ENCODE measurements at regions not wholly inside any gene's neighbourhood (a gene's known extent, or its start where the extent isn't known, plus 50 kb on each side); places are given as distances from the start of the nearest gene placed in this dataset.
"Not testable (repeated sequence)": the region's sequence is repeated elsewhere in the genome, so short reads cannot be mapped to it uniquely, and the experiment has no call there.

DNA sequence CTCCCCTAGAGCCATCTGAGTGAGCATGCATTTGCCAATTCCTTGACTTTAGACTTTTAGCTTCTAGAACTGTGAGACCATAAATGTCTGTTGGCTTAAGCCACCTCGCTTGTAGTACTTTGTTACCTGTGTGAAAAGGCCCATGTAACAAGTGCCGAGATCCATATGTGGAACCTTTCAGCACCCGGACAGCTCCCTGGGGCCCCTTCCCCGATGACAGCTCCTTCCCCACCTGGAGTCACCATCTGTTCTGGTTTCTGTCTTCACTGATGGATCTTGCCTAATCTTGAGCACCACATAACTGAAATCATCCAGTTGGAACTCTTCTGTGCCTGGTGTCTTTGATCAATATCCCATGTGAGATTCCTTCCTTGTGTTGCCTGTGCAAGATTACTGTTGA lies 78.9 kb upstream of the EEF2KMT start:
- intact Hi-C loops (cut with DNase I; ENCODE audit: low total_unique reads), result no loop called here

DNA sequence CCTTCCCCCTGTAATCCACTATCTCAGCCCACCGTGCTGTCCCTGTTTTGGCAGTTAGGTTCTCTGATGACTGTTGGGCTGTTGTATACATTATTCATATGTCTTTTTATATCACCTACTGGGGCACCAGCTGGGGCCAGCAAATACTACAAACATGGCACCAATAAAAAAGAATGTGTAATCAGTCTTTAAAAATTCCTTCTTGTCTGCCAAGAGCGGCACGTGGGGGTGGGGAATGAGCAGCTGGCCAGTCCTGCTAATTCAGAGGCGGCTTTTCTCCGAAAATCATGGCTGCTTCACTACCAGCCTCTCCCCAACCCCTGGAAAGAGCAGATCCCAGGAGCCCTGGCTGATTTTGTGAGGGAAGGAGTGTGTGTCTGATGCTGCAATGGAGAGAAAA lies 77.7 kb upstream of the EEF2KMT start:
- Histone ChIP-seq H3K36me3 (no peaks in the 10 kb centered on the region), H3K4me3 (no peak overlapping the region), H3K9me3 (peaks cover 13 to 32% of the 10 kb centered on the region in 2 donors), H3K27me3 (no peaks in the 10 kb centered on the region), H3K27ac (no peak overlapping the region), H3K4me1 (no peaks in the 10 kb centered on the region)
- intact Hi-C loops (cut with DNase I; ENCODE audit: low total_unique reads), result no loop called here
- DNase-seq (ENCODE audit: low spot score in 2 of 2), result no peak
- TF ChIP-seq POLR2AphosphoS5 (IDR thresholded peaks at IDR 0.05), result no peak

More for the DNA sequence above, 78.9 kb upstream of the EEF2KMT start:
- peaks cover 13 to 32% of the 10 kb centered on the region in 2 donors for H3K9me3 ChIP-seq
- no peak for DNase-seq (ENCODE audit: low spot score in 2 of 2)
- no peaks in the 10 kb centered on the region for H3K4me1 ChIP-seq
- no peak overlapping the region for H3K27ac ChIP-seq
- no peak overlapping the region for H3K4me3 ChIP-seq
- no peaks in the 10 kb centered on the region for H3K36me3 ChIP-seq
- TF ChIP-seq POLR2A (IDR thresholded peaks at IDR 0.05), result no peak
- TF ChIP-seq POLR2AphosphoS5 (IDR thresholded peaks at IDR 0.05), result no peak
- TF ChIP-seq, protein P1, sequence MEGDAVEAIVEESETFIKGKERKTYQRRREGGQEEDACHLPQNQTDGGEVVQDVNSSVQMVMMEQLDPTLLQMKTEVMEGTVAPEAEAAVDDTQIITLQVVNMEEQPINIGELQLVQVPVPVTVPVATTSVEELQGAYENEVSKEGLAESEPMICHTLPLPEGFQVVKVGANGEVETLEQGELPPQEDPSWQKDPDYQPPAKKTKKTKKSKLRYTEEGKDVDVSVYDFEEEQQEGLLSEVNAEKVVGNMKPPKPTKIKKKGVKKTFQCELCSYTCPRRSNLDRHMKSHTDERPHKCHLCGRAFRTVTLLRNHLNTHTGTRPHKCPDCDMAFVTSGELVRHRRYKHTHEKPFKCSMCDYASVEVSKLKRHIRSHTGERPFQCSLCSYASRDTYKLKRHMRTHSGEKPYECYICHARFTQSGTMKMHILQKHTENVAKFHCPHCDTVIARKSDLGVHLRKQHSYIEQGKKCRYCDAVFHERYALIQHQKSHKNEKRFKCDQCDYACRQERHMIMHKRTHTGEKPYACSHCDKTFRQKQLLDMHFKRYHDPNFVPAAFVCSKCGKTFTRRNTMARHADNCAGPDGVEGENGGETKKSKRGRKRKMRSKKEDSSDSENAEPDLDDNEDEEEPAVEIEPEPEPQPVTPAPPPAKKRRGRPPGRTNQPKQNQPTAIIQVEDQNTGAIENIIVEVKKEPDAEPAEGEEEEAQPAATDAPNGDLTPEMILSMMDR (IDR thresholded peaks at IDR 0.05), result no peak
- no peaks in the 10 kb centered on the region for H3K27me3 ChIP-seq

DNA sequence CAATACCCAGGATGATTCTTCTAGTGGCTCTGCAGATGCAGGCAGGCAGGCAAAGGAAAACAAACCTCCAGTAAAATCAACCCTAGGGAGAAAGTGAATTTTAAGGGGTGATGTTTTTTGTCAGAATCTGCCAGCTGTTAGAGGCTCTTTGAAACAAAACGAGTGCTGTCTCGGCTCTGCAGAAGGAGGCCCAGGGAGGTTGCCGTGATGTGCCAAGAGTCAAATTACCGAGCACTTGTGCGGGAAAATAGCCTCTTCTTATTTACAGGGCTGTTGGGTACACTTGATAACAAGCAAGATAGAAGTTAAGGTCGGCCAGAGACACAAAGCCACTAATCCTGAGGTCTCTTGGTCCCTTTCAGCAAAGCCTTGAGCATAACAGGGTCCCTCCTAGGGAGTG lies 68.9 kb upstream of the EEF2KMT start:
- H3K4me3 ChIP-seq, result no peak overlapping the region
- no peak overlapping the region for H3K27ac ChIP-seq
- peaks cover 0 to 5% of the 10 kb centered on the region in 2 donors for H3K27me3 ChIP-seq
- no peak for DNase-seq (ENCODE audit: low spot score in 2 of 2)
- intact Hi-C loops (cut with DNase I; ENCODE audit: low total_unique reads), result no loop called here
- H3K9me3 ChIP-seq, result peaks cover 0 to 11% of the 10 kb centered on the region in 2 donors
- no peaks in the 10 kb centered on the region for H3K4me1 ChIP-seq
- no peaks in the 10 kb centered on the region for H3K36me3 ChIP-seq
- TF ChIP-seq, protein P1 (IDR thresholded peaks at IDR 0.05), result no peak
- TF ChIP-seq POLR2A (IDR thresholded peaks at IDR 0.05) (no peak), POLR2AphosphoS5 (IDR thresholded peaks at IDR 0.05) (no peak)

DNA sequence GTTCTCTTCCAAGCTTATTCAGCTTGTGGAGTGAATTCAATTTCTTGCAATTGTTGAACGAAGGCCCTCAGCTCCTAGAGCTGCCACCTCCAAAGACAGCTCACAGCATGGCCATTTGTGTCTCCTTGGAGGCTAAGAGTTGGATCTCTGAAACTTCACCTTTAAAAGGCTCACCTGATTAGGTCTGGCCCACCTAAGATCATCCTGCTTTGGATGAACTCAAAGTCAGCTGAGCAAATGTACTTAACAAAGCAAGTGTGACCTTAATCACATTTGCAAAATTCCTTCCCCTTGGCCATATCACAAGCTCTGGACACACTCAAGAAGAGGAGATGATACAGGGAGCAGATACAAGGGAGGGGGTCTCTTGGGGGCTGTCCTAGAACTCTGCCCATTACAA lies 67.8 kb upstream of the EEF2KMT start:
- H3K4me3 ChIP-seq; intact Hi-C loops (cut with DNase I; ENCODE audit: low total_unique reads); H3K4me1 ChIP-seq; H3K36me3 ChIP-seq; H3K27ac ChIP-seq; H3K27me3 ChIP-seq; DNase-seq (ENCODE audit: low spot score in 2 of 2): not testable (repeated sequence)
- peaks cover 0 to 11% of the 10 kb centered on the region in 2 donors for H3K9me3 ChIP-seq

DNA sequence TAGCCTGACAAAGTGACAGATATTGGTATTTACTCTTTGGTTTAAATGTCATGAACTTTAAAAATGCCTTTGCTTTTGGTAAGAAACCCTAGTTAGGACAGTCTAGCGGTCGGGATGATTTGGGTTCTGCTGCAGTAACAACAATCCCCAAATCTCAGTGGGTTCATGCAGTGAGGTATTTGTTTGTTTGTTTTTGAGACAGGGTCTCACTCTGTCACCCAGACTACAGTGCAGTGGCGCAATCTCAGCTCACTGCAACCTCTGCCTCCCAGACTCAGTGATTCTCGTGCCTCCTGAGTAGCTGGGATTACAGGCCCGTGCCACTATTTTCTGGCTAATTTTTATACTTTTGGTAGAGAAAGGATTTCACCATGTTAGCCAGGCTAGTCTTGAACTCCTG lies 65.2 kb upstream of the EEF2KMT start:
- peaks cover 0 to 11% of the 10 kb centered on the region in 2 donors for H3K9me3 ChIP-seq
- H3K36me3 ChIP-seq; H3K4me3 ChIP-seq; intact Hi-C loops (cut with DNase I; ENCODE audit: low total_unique reads); H3K27me3 ChIP-seq; DNase-seq (ENCODE audit: low spot score in 2 of 2); H3K27ac ChIP-seq; H3K4me1 ChIP-seq: not testable (repeated sequence)

DNA sequence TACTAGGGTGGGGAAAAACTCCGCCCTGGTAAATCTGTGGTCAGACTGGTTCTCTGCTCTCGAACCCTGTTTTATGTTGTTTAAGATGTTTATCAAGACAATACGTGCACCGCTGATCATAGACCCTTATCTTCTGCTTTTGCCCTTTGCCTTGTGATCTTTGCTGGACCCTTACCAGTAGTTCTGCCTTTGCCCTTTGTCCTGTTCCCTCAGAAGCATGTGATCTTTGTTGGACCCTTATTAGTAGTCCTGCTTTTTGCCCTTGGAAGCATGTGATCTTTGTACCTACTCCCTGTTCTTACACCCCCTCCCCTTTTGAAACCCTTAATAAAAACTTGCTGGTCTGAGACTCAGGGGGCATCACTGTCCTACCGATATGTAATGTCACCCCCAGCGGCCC lies 64.3 kb upstream of the EEF2KMT start:
- H3K27me3 ChIP-seq; H3K36me3 ChIP-seq; H3K27ac ChIP-seq; intact Hi-C loops (cut with DNase I; ENCODE audit: low total_unique reads); H3K4me3 ChIP-seq; DNase-seq (ENCODE audit: low spot score in 2 of 2); H3K4me1 ChIP-seq: not testable (repeated sequence)
- peaks cover 0 to 11% of the 10 kb centered on the region in 2 donors for H3K9me3 ChIP-seq

DNA sequence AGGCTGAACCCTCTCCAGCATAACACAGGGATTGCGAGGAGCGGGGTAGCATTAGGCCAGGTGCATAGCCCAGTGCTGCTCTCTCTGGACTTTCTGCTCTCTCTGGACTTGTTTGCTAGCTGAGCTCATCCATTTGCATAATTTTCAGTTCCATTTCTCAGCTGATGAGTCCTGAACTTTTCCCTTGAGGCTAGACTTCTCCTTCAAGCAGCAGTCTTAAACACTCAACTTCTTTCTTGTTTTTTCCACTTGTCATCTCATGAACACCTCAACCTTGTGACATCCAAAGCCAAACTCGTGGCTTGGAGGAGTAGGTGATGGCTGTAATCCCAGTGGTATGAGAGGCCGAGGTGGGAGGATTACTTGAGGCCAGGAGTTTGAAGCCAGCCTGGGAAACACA lies 62.4 kb upstream of the EEF2KMT start:
- peaks cover 0 to 11% of the 10 kb centered on the region in 2 donors for H3K9me3 ChIP-seq
- H3K36me3 ChIP-seq; intact Hi-C loops (cut with DNase I; ENCODE audit: low total_unique reads); H3K4me1 ChIP-seq; H3K27ac ChIP-seq; H3K4me3 ChIP-seq; H3K27me3 ChIP-seq; DNase-seq (ENCODE audit: low spot score in 2 of 2): not testable (repeated sequence)

DNA sequence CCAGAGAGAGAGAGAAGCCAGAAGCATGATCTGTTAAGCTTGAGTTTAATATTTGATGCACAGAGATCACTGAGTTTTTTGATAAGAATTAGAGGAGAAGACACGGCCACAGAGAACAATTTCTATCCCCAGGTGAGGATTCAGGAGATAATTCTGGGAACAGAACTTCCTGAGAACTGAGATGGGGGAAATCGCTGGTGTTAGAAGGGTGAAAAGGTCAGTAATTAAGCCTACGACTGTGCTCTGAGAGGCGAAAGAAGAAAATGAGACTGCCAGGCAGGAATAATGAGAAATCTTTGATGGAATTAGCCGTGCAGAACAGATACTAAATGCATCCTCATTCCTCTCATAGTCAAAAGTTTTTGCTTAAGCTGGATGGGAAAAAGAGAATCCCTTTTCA lies 61.9 kb upstream of the EEF2KMT start:
- intact Hi-C loops (cut with DNase I; ENCODE audit: low total_unique reads); H3K27ac ChIP-seq; H3K4me3 ChIP-seq; H3K36me3 ChIP-seq; H3K27me3 ChIP-seq; DNase-seq (ENCODE audit: low spot score in 2 of 2); H3K4me1 ChIP-seq: not testable (repeated sequence)
- peaks cover 0 to 11% of the 10 kb centered on the region in 2 donors for H3K9me3 ChIP-seq

Data from breast epithelium (tissue), 4 donors.